Thyroid gland (tissue), 4 donors: ENCODE measurements at regions not wholly inside any gene's neighbourhood (a gene's known extent, or its start where the extent isn't known, plus 50 kb on each side); places are given as distances from the start of the nearest gene placed in this dataset.

ENCODE experiments used
- CTCF ChIP-seq, 6 experiments: fragments of 200-600 bp in 3 of 6; fragments of 450-650 bp in 3 of 6; sonication (generic) in 3 of 6; IDR thresholded peaks; one replicate each; pipeline ENCODE4 v1.5.1; 2016 to 2019; ENCODE audit warnings: antibody characterized with exemption in 6 of 6, mild to moderate bottlenecking in 2 of 6, inconsistent platforms in 1 of 6, moderate library complexity in 1 of 6
- POLR2A ChIP-seq, 2 donors: fragments of 450-650 bp; IDR thresholded peaks; one replicate each; pipeline ENCODE4 v1.6.1; 2017; ENCODE audit warnings: antibody characterized with exemption in 2 of 2, mild to moderate bottlenecking in 2 of 2, moderate library complexity in 1 of 2

GRCh38 chr11:109507331-109507730 lies 85.3 kb downstream of the C11orf87 start:
- TF ChIP-seq CTCF (IDR thresholded peaks at IDR 0.05) (no peak), POLR2A (IDR thresholded peaks at IDR 0.05) (no peak)
